ENCODE measurements at regions not wholly inside any gene's neighbourhood (a gene's known extent, or its start where the extent isn't known, plus 50 kb on each side); places are given as distances from the start of the nearest gene placed in this dataset.

- H3K27ac ChIP-seq (ENCODE audit: extremely low read depth, low read depth, low read length) = no peak overlapping the region
- H3K27me3 ChIP-seq (ENCODE audit: control insufficient read depth in 2 of 2, insufficient read depth in 2 of 2, low read length in 2 of 2) = peaks cover 0 to 10% of the 10 kb centered on the region in 2 experiments; a peak in 2 of 5 replicates
- H3K79me2 ChIP-seq (ENCODE audit: control insufficient read depth, insufficient read depth, low read length) = no peaks in the 10 kb centered on the region
- H3K4me1 ChIP-seq (replicated peaks in 1 of 2; ENCODE audit: control insufficient read depth in 2 of 2, insufficient read depth in 2 of 2, low read length in 2 of 2) = no peaks in the 10 kb centered on the region
- 0% methylated on average over 5 of the region's 5 CpGs for WGBS (ENCODE audit: insufficient coverage, low coverage, missing lambda C conversion rate)
- H3K9me1 ChIP-seq (ENCODE audit: control insufficient read depth, insufficient read depth, low read length) = no peaks in the 10 kb centered on the region
- no peak for ATAC-seq
- intact Hi-C loops (cut with micrococcal nuclease) (no loop called here), in situ Hi-C loops (cut with MboI) (no loop called here)
- FAIRE-seq = no peak
- H2AFZ ChIP-seq (ENCODE audit: low read depth, low read length) = no peak overlapping the region
- CTCF ChIA-PET (ENCODE audit: low intra/inter-chr PET ratio) = no interaction called here
- H3K9ac ChIP-seq (ENCODE audit: insufficient read depth in 1 of 2, low read depth in 2 of 2, low read length in 2 of 2) = no peak overlapping the region
- TF ChIP-seq BRD9 (IDR thresholded peaks at IDR 0.05; ENCODE audit: low read depth, partially characterized antibody) (no peak), ZNF431 (CRISPR knock-in tag; IDR thresholded peaks at IDR 0.05) (peak; percentile 38; the same call in 1 of the 2 replicates)
- TF ChIP-seq, protein P1, sequence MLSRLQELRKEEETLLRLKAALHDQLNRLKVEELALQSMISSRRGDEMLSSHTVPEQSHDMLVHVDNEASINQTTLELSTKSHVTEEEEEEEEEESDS (CRISPR knock-in tag; IDR thresholded peaks at IDR 0.05) = no peak
- H3K4me2 ChIP-seq (ENCODE audit: insufficient read depth, low read length) = no peak overlapping the region
- H3K4me3 ChIP-seq = no peak overlapping the region
- POLR2A ChIA-PET = no interaction called here
- no TSS peak for BruUV-seq (replicated peaks)
- DNase-seq (ENCODE audit: extremely low read depth in 1 of 4, low spot score in 3 of 4) = no peak
- H4K20me1 ChIP-seq (replicated peaks; ENCODE audit: control insufficient read depth, insufficient read depth, low read length) = no peaks in the 10 kb centered on the region
- no peaks in the 10 kb centered on the region for H3K9me3 ChIP-seq (replicated peaks; ENCODE audit: control insufficient read depth, insufficient read depth, low read depth, low read length)
- H3K36me3 ChIP-seq (ENCODE audit: control insufficient read depth, insufficient read depth, low read length) = no peaks in the 10 kb centered on the region
These were observed 213.6 kb upstream of the FOXK1 start for GRCh38 chr7:4468320-4469102.

DNA sequence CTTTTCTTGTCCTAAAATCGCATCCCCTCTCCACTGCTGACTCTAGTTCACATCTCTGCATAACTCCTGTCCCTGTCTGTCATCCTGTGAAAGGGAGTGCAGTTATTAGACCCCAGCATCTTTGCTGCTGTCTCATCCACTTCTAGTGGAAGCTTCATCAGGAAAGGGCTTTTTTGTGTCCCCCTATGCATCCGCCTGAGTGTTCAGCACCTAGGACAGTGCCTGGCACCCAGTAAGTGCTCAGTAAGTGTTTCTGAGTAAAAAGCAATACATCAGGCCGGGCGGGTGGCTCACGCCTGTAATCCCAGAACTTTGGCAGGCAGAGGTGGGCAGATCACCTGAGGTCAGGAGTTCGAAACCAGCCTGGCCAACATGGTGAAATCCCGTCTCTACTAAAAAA lies 211.8 kb upstream of the FOXK1 start:
- H4K20me1 ChIP-seq (replicated peaks; ENCODE audit: control insufficient read depth, insufficient read depth, low read length) = no peaks in the 10 kb centered on the region
- no peaks in the 10 kb centered on the region for H3K36me3 ChIP-seq (ENCODE audit: control insufficient read depth, insufficient read depth, low read length)
- in situ Hi-C loops (cut with MboI) = no loop called here
- 0 out of 3 replicates have a peak, but pooled peaks have one; percentile 43 for ATAC-seq
- FAIRE-seq = no peak
- H3K27ac ChIP-seq (ENCODE audit: extremely low read depth, low read depth, low read length) = no peak overlapping the region
- intact Hi-C loops (cut with micrococcal nuclease) = no loop called here
- no peak overlapping the region for H3K4me2 ChIP-seq (ENCODE audit: insufficient read depth, low read length)
- H2AFZ ChIP-seq (ENCODE audit: low read depth, low read length) = no peak overlapping the region
- TF ChIP-seq, protein P2, sequence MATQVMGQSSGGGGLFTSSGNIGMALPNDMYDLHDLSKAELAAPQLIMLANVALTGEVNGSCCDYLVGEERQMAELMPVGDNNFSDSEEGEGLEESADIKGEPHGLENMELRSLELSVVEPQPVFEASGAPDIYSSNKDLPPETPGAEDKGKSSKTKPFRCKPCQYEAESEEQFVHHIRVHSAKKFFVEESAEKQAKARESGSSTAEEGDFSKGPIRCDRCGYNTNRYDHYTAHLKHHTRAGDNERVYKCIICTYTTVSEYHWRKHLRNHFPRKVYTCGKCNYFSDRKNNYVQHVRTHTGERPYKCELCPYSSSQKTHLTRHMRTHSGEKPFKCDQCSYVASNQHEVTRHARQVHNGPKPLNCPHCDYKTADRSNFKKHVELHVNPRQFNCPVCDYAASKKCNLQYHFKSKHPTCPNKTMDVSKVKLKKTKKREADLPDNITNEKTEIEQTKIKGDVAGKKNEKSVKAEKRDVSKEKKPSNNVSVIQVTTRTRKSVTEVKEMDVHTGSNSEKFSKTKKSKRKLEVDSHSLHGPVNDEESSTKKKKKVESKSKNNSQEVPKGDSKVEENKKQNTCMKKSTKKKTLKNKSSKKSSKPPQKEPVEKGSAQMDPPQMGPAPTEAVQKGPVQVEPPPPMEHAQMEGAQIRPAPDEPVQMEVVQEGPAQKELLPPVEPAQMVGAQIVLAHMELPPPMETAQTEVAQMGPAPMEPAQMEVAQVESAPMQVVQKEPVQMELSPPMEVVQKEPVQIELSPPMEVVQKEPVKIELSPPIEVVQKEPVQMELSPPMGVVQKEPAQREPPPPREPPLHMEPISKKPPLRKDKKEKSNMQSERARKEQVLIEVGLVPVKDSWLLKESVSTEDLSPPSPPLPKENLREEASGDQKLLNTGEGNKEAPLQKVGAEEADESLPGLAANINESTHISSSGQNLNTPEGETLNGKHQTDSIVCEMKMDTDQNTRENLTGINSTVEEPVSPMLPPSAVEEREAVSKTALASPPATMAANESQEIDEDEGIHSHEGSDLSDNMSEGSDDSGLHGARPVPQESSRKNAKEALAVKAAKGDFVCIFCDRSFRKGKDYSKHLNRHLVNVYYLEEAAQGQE (IDR thresholded peaks at IDR 0.05; ENCODE audit: borderline replicate concordance) = peak; percentile 97
- TF ChIP-seq, protein P2 (CRISPR knock-in tag; IDR thresholded peaks at IDR 0.05; ENCODE audit: low read depth) = peak; percentile 71; the same call in 1 of the 2 replicates
- TF ChIP-seq TAL1 (IDR thresholded peaks at IDR 0.05) = no peak
- peak; percentile 82 for TF ChIP-seq MIER1 (IDR thresholded peaks at IDR 0.05; ENCODE audit: low read depth)
- TF ChIP-seq EHMT2 (IDR thresholded peaks at IDR 0.05) = peak; percentile 91
- H3K4me1 ChIP-seq (replicated peaks in 1 of 2; ENCODE audit: control insufficient read depth in 2 of 2, insufficient read depth in 2 of 2, low read length in 2 of 2) = no peaks in the 10 kb centered on the region
- no peak overlapping the region for H3K4me3 ChIP-seq
- ChIA-PET CTCF (ENCODE audit: low intra/inter-chr PET ratio) (no interaction called here), POLR2A (no interaction called here)
- BruUV-seq (replicated peaks) = no TSS peak
- no peak overlapping the region for H3K9ac ChIP-seq (ENCODE audit: insufficient read depth in 1 of 2, low read depth in 2 of 2, low read length in 2 of 2)
- H3K9me1 ChIP-seq (ENCODE audit: control insufficient read depth, insufficient read depth, low read length) = no peaks in the 10 kb centered on the region
- peak in 1 of 4 experiments; percentile 14 for DNase-seq (ENCODE audit: extremely low read depth in 1 of 4, low spot score in 3 of 4)
- under 1% methylated on average over 7 of the region's 7 CpGs for WGBS (ENCODE audit: insufficient coverage, low coverage, missing lambda C conversion rate)
- H3K79me2 ChIP-seq (ENCODE audit: control insufficient read depth, insufficient read depth, low read length) = no peaks in the 10 kb centered on the region
- H3K9me3 ChIP-seq (replicated peaks; ENCODE audit: control insufficient read depth, insufficient read depth, low read depth, low read length) = no peaks in the 10 kb centered on the region
- peaks cover 0 to 10% of the 10 kb centered on the region in 2 experiments; a peak in 2 of 5 replicates for H3K27me3 ChIP-seq (ENCODE audit: control insufficient read depth in 2 of 2, insufficient read depth in 2 of 2, low read length in 2 of 2)

Data from K562 (cell line).